NCI-H2107 treated with DMSO at 0.1 percent for 48 hours (cell line): ENCODE measurements at regions not wholly inside any gene's neighbourhood (a gene's known extent, or its start where the extent isn't known, plus 50 kb on each side); places are given as distances from the start of the nearest gene placed in this dataset.

Source experiments
- DNase-seq: peaks from one replicate; lab custom pipeline; 2025; ENCODE audit not compliant: unreplicated experiment; lab: John Stamatoyannopoulos, UW

GRCh38 chr6:23278180-23278532, 708.8 kb downstream of the HDGFL1 start:
- DNase-seq = no peak

- DNase-seq = no peak
Measured at GRCh38 chr6:23280437-23280836, 711.1 kb downstream of the HDGFL1 start.

- no peak for DNase-seq
Measured at GRCh38 chr6:23282252-23283021, 713.1 kb downstream of the HDGFL1 start.

GRCh38 chr6:23293653-23294052, 724.3 kb downstream of the HDGFL1 start:
- DNase-seq = no peak

- no peak for DNase-seq
Measured at GRCh38 chr6:23301556-23301955, 732.2 kb downstream of the HDGFL1 start.

GRCh38 chr6:23302514-23302913, 733.1 kb downstream of the HDGFL1 start:
- no peak for DNase-seq

GRCh38 chr6:23305325-23305943, 736.1 kb downstream of the HDGFL1 start:
- no peak for DNase-seq

- no peak for DNase-seq
Measured at GRCh38 chr6:23306251-23306950, 737.0 kb downstream of the HDGFL1 start.

- no peak for DNase-seq
Measured at GRCh38 chr6:23307516-23307915, 738.1 kb downstream of the HDGFL1 start.

- DNase-seq = no peak
Measured at GRCh38 chr6:23308166-23308565, 738.8 kb downstream of the HDGFL1 start.

- DNase-seq = no peak
Measured at GRCh38 chr6:23311211-23311610, 741.8 kb downstream of the HDGFL1 start.

- DNase-seq = no peak
Measured at GRCh38 chr6:23316131-23316530, 746.8 kb downstream of the HDGFL1 start.

GRCh38 chr6:23316931-23317330, 747.6 kb downstream of the HDGFL1 start:
- no peak for DNase-seq

- DNase-seq = no peak
Measured at GRCh38 chr6:23319582-23319981, 750.2 kb downstream of the HDGFL1 start.

GRCh38 chr6:23320471-23321015, 751.2 kb downstream of the HDGFL1 start:
- no peak for DNase-seq

- DNase-seq = no peak
Measured at GRCh38 chr6:23323897-23324296, 754.5 kb downstream of the HDGFL1 start.

GRCh38 chr6:23325065-23325464, 755.7 kb downstream of the HDGFL1 start:
- no peak for DNase-seq

- no peak for DNase-seq
Measured at GRCh38 chr6:23327621-23328020, 758.3 kb downstream of the HDGFL1 start.

- DNase-seq = peak; percentile 34
Measured at GRCh38 chr6:23329086-23329485, 759.7 kb downstream of the HDGFL1 start.

GRCh38 chr6:23330632-23331031, 761.3 kb downstream of the HDGFL1 start:
- no peak for DNase-seq

GRCh38 chr6:23334360-23334759, 765.0 kb downstream of the HDGFL1 start:
- no peak for DNase-seq

GRCh38 chr6:23335894-23336293, 766.5 kb downstream of the HDGFL1 start:
- no peak for DNase-seq
